MV-4-11 (cell line): ENCODE measurements at regions not wholly inside any gene's neighbourhood (a gene's known extent, or its start where the extent isn't known, plus 50 kb on each side); places are given as distances from the start of the nearest gene placed in this dataset.
A peak's percentile ranks its signal among the peaks of the same experiment; 100 is the strongest.
"Not testable (repeated sequence)": the region's sequence is repeated elsewhere in the genome, so short reads cannot be mapped to it uniquely, and the experiment has no call there.

Experiments
- DNase-seq: peaks from one replicate; lab custom pipeline; 2025; lab: John Stamatoyannopoulos, UW

DNA sequence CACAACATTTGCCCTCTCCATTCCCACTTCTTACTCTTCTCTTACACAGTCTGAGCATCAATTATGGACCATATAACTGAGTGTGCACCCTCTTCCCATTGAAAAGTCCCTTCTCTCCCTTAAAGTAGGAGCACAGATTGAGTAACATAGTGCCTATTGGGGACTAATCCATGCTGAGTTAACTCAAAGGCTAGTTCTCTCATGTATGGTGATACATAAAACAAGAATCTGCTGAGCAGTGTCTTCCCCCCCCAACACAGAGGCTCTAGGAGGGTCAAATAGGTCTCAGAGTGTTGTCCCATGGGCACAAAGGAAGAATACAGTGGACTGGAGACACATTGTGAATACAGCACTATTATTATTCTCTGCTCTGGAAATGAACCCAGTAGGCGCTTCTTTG, 274.6 kb upstream of the BOD1L1 start:
- no peak for DNase-seq

DNA sequence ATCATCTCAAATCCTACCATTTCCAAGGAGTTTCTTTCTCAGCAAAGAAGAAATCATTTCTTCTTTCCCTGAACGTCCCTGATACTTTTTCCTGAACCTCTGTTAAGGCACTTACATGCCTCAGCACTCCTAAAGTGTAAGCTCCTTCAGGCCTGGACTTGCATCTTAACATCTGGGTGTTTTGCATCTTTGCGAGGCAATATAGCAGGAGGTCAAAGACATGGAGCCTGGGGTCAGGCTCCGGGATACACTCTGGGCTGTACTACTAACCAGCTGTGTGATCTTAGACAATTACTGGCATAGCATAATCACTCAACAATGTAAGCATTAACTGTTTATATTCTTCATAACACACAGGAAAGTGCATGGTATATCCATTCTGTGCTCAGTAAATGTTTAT, 275.5 kb upstream of the BOD1L1 start:
- no peak for DNase-seq

DNA sequence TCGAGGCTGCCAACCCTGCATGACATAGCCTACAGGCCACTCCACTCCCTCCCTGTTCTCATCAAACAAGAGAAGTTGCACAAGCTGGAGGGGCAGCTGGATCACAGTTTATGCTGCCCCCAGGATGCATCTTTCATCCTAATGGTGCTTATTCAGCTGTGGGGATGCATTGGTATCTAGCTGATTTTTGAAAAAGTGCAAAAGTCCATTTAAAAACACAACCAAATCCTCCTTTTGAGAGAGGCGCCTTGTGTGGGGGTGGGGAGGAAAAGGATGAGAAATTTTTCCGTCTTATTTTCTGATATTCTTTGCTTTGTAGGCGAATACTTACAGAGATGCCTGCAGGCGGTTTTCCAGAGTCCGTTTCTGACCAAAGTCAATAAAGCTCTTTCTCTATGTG, 276.4 kb upstream of the BOD1L1 start:
- DNase-seq, result no peak

DNA sequence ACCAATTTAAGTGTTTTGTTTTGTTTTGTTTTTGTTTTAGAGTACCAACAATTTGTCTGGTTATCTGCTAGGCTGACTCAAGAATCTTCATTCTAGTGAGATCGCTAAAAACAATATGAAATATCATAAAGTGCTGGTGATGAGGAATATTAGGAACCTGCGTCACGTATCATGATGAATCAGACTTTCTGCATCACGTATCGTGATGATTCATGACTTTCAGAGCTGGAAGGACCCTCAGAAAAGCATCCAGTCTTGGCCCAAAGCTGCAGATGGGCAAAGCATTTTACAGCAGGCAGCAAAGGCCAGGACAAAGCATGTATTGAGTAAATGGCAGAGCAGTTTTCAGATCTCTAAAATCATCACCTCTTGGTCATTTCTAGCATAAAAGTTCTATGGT, 278.0 kb upstream of the BOD1L1 start:
- no peak for DNase-seq

DNA sequence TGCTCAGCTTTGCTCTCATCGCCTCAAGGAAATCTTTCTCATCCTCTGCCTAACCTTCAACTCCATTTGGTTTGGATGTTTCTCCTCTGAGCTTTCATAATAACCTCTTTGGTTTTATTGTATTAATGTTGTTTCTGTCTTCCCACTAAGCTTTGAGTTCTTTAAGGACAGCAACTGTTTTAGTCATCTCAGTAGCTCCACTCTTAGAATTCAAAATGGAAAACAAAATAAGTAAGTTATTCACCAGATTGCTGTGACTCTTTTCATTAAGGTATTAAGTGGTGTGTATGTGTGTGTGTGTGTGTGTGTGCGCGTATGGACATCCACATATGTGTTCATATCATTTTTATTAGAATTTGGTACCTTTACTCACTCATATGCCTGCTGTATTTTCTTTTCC, 279.2 kb upstream of the BOD1L1 start:
- DNase-seq, result no peak

DNA sequence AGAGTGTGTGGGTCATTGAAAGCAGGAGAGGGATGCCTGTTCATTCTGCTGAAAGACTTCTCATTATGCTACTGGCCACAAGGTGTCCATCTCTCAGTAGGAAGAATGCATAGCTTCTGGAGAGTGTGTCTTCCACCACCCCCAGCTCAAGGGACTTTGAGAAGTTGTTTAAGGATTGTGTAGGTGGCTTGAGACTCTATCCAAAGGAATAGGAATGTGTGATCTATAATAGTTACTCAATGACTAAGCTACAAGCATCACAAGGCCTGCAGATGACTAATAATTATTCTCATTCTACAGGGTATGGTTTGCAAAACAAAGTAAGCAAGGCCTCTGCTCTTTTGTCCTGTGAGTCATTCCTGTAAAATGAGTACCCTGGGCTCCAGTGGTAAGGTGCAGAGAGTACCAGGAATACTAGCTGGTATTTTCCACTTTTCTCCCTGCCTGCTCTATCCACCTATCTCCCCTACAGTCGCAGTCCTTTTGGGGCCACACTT, 279.8 kb upstream of the BOD1L1 start:
- no peak for DNase-seq

DNA sequence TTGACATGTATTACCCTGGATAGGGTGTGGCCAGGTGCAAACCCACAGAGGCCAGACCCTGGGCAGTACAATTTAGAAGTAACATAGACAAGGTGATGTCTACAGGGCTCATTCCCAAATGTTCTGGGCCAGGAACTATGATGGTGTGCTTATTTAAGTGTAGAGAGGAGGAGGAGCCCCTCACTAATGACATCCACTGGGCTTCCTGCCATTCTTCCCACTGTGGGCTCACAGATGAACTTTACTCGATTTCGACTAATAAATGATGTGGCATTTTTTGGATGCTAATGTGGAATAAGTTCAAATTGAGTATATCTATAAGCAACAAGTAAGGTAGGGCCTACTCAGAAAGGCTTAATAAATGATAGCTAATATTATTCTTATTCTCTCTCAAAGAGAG, 280.9 kb upstream of the BOD1L1 start:
- DNase-seq, result no peak

DNA sequence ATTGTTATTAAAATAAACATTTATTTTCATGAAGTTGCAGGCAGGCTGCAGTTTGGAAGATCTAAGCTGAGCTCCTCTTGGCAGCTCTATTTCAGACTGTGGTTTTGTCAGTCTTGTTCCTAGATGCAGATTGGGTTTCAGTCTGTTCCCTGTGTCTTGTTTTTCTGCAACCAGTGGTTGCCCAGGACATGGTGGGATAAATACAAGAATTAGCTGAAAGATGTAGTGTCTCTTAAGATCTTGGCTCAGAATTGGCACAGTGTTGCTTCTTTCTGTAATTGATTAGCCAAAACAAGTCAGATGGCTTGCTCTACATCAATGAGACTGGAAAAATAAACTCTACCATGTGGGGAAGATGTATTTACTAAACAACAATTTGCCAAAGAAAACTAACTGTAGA, 283.0 kb upstream of the BOD1L1 start:
- DNase-seq, result no peak

DNA sequence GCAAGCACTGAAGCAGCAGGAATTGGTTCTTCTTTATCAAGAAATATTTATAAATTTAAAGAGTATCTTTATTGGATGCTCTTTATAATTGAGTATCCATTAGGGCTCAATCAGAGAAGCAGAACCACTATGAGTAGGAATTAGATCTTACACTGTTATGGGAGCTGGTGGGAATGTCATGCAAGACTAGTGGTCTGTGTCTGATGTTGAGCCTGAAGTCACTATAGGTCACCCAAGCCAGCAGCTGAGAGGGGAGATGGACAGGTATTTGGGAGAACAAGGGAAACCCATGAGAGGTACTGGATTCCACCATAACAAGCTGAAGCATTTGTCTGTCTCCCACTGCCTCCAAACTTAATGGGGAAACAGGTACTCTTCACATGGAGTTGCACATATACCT, 283.7 kb upstream of the BOD1L1 start:
- DNase-seq, result no peak

DNA sequence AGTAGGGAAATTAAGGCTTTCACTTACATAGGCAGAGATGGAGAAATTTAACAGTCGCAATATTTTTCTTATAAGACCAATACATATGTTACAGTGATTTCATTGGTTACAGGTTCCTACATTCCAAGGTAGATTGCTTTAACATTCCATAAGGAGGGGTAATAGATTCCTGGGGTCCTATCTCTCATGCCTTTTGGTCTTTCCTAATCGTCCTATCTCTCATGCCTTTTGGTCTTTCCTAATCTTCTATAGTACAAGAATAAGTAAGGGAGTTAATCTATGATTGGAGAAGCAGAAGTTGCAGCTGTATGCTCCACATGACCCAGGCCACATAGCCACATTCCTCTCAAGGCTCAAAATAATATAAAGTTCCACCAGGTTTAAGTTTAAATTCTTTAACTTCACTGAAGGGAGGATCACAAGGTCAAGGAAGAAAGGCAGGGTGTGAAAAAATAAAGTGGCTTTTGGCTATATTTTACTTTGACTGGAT, 285.0 kb upstream of the BOD1L1 start:
- DNase-seq, result peak; percentile 39

DNA sequence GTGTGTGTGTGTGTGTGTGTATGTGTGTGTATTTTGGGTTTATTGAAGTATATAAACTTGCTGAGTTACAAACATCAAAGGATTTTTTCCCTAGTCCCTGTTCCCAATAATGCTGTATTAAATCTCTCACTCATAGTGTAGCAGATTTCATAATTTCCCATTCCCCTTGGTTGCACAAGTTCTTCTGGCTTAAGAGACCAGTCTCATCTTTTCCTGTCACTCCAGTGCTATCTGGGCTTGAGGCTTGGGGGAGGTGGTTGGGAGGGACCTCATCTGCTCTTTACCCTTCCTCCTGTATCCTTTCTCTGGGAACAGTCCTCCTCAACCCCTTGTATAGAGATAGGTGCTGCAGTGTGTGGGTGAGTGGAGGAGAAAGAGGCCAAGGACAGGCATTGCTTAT, 285.4 kb upstream of the BOD1L1 start:
- DNase-seq, result peak; percentile 68

DNA sequence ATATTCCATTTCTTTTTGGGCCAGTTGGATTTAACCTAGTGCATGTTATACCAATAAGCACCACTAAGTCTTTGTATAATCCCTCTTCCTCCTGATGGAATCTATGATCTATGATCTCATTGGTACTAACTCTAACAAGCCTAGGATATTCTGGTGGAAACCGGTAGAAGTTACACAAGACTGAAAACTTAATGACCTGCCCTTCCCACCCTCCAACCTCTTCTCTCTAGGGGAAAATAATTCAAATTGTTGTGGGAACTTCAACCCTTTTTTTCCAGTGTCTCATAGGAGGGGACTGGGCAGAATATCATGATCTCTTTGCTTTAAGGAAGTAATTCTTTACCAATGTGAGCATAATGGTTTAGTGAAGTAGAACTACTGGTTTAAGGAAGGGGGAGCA, 289.5 kb upstream of the BOD1L1 start:
- peak; percentile 54 for DNase-seq

DNA sequence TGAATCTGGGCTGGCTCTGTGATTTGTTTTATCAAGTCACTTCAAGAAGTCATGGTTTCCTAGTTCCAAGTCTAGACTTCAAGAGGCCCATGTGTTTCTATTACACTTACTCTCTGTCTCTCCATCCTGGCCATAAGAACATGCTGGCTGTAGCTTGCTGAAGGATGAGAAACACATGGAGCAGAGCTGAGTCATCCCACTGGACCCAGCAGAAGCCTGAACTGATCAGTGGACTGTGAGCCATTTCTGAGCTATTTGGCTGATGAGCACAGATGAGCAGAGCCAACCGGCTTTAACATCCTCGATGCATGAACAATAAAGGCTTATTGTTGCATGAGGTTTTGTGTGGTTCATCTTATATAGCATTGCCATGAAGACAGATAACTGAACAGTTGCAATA, 290.6 kb upstream of the BOD1L1 start:
- no peak for DNase-seq

DNA sequence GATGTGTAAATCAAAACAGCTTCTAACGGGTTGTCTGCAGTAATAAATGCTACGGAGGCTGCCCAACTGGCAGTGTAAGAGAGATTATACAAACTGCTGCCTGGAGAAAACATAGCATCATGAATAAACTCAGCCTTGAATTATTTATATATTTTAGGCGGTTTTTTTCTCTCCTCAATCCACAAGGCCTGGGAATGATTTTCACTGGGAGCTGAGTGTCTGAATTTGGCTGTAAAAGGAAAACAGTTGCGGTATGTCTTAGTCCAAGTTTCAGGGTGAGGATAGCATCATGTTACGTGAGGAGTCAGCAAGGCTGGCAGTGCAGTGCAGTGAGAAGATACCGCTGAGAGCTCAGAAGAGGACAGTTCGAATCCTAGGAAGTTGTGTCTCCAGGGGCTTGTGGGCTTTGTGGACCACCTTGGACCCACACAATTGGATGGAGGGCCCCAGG, 291.5 kb upstream of the BOD1L1 start:
- no peak for DNase-seq

DNA sequence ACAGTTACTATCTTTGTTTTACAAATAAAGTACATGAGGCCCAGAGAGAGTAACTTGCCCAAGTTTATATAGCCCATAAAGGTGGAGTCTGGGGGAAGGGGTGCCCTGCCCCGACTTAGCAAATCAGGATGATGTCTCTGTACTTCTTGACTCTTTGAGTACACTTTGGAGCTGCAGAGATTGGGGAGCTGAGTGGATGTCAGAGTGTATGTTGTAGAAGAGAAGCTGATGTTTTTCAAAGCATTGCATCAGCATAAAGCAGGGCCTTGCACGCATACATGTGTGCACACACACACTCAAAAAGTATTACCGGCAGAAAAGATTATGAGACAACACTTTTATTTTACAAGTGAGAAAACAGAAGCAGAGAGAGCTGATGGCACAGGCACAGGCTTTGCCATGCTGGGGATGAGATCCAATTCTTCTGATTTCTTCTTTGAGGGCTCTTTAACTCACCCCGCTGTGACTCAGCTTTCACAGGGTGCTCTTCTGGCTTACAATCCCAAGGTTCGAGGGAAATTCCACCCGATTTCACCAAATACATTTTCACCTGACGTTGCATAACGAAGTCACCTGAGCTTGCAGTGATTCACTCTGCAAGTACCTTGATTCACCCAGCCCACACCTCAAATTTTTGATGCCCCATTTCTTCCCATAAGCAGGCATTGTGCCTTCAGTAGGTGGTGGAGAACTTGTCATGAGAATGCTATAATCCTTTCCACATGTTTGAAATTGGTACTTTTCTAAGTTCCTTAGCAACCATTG, 292.8 kb upstream of the BOD1L1 start:
- no peak for DNase-seq

DNA sequence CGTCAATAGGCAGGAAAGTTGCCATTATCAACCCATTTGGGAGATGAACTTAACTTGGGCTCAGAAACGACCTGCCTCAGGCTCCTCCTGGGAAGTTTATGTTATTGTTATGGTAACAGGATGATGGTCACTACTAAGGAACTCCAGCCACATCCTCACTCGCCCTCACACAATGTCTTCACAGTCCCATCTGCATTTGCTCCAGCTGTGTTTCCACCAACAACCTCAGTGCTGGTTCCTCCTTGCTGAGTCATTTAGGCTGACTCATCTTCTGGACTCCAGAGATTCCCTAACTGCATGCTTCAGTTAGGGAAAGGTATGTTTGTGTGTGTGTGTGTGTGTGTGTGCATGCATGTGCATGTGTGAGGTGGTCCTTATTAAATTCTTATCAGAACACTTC, 293.4 kb upstream of the BOD1L1 start:
- peak; percentile 82 for DNase-seq

DNA sequence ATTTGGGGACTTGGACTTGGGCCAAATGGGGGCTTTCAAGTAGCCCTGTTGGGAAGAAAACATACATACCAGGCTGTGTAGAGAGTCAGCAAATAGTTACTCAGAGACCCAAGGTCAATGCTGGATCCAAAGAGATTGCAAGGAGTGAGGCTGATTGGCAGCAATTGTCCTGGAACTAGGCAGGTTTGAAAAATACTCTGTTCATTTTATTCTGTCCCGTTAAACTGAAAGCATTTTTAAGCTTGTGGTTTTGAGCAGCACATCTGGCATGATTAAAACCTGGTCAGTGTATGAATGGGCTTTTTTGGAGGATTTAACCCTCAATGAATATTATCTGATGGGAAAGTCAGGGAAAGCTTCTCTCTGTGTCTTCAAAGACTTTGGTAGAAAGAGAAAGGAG, 294.3 kb upstream of the BOD1L1 start:
- no peak for DNase-seq

DNA sequence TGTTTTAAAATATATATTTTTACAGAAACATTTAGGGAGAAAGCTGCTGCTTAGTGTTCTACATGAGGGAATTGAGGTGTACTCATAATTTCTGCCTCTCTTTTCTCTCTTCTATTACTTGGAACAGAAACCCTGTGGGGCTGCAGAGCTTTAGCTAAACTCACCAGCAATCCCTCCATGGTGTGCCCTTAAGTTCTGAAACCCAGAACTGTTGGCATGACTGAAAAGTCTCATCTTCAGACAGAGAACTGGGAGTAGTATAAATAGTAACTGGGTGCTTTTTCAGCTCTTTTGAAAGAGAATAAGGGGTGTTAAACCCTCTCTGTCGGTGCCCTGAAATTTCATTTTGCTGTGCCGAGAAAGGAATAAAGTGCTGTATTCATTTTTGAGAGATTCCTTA, 294.9 kb upstream of the BOD1L1 start:
- DNase-seq, result no peak

DNA sequence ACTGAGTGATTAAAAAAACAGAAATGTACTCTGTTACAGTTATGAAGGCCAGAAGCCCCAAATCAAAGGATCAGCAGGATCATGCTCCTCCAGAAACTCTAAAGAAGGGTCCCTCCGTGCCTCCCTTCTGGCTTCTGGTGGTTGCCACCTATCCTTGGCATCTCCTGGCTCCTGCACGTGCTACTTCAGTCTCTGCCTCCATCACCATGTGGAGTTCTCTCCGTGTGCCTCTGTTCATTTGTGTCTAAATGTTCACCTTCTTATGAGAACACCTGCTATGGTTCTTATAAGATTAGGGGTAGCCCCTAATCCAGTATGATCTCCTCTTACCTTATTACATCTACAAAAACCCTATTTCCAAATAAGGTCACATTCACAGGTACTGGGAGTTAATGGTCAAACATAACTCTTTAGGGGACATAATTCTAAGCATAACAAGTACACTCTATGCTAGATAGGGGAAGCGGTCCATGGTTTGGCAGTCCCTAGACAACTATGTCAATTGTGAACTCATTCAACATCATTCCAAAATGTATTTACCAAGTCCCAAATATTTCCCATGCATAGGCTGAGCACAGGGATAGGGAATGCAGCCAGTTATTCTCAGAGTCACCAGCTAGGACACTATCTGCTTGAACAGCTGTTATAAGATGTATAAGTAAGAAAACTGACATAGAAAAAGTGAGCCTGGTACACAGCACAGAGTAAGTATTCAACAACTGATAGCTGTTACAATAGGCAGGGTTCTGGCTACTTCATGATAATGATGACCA, 295.5 kb upstream of the BOD1L1 start:
- no peak for DNase-seq

DNA sequence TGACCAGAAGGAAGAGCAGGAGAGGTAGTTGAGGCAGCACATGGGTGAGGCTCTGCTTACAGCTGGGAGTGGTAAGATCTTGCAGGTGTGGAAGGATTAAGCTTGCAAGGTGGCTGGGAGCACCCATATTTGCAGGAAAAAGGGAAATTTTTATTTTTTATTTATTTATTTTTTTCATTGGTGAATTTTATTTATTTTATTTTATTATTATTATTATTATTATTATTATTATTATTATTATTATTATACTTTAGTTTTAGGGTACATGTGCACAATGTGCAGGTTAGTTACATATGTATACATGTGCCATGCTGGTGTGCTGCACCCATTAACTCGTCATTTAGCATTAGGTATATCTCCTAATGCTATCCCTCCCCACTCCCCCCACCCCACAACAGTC, 297.4 kb upstream of the BOD1L1 start:
- DNase-seq, result not testable (repeated sequence)

DNA sequence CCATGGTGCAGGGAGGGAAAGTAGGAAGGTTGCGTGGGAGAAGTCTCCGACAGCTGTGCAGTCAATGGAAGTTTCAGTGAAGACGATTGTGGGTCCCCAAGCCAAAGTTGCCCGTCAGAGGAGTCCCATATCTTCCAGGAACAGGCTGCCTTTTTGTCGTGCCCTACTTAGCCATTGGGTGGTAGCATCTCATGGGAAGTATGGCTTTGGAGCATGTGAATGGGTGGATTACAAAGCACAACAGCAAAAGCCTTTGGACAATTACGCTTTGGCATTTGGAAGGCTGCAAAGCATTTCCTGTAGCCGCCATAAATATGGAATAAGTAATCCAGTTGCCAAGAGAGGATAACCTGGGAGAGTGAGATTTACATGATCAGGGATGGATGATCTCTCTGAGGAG, 300.7 kb upstream of the BOD1L1 start:
- no peak for DNase-seq

DNA sequence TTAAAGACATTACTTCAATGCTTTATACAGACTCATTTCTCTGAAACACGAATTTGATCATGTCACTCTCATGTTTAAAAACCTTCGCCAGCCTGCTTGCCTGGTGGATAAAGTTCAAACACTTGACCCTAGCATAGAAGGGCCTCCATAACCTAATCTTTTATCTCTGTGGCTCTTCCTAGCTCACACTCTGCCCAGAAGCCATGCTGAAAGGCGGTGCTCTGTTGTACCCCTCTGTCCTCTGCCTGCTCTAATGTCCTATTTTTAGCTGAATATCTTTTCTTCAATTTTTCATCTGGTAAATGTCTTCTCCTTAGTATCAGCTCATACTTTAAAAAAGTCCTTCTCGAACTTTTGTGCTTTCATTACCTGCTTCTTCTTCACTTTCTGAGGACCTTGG, 302.6 kb upstream of the BOD1L1 start:
- no peak for DNase-seq

DNA sequence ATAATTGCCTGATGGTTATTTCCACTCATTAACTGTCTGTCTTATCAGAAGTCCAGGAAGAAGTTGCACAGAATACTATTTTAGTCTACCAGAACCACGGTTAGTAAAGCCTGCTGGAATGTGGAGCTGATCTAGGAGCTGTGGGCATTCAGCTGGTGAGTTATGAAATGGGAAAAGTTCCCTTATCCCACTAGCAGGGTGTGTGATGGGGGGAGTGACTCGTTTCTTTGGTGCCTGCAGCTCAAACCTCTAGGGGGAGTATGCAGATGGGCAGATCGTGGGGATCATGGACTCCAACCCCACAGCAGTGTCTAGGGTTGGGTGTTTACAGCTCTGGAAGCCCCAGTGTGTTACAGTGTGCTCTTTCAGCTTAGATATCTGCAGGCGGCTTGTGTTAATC, 305.7 kb upstream of the BOD1L1 start:
- no peak for DNase-seq
